PC-9 (cell line): ENCODE measurements at regions not wholly inside any gene's neighbourhood (a gene's known extent, or its start where the extent isn't known, plus 50 kb on each side); places are given as distances from the start of the nearest gene placed in this dataset.

Source experiments
- BruUV-seq: library from RNA; stranded (reverse); fragments of 400-500 nt; replicated peaks from 2 replicates; lab custom pipeline; 2021; lab: Mats Ljungman, UMichigan
- CTCF ChIA-PET: fragments of 300-600 bp; sonication (Branson Sonifier 250); formaldehyde crosslinking; loops from one replicate; lab custom pipeline; 2022; ENCODE audit warnings: antibody characterized with exemption; lab: Charles Lee
- POLR2A ChIA-PET: fragments of 300-600 bp; sonication (Branson Sonifier 250); formaldehyde crosslinking; loops from one replicate; lab custom pipeline; 2022; ENCODE audit warnings: antibody characterized with exemption; ENCODE audit not compliant: unreplicated experiment; lab: Charles Lee
- DNase-seq, 2 experiments: peaks; one replicate each; pipeline versions ENCODE4 v3.0.0 to v3.0.0-alpha.2; 2015 to 2022; ENCODE audit warnings: mixed read lengths in 1 of 2
- H2AFZ ChIP-seq: fragments of 200-600 bp; sonication (generic); 2 replicates; pipeline ENCODE4 v1.8.1; 2017; ENCODE audit warnings: antibody characterized with exemption
- H3F3A ChIP-seq: fragments of 200-600 bp; sonication (generic); 2 replicates; pipeline ENCODE4 v1.8.1; 2017; ENCODE audit warnings: antibody characterized with exemption, mild to moderate bottlenecking, low read depth; ENCODE audit not compliant: insufficient read depth
- H3K27ac ChIP-seq: fragments of 200-600 bp; sonication (generic); 2 replicates; pipeline ENCODE4 v1.6.1; 2016; ENCODE audit warnings: mixed run types
- H3K27me3 ChIP-seq: fragments of 200-600 bp; sonication (generic); 2 replicates; pipeline ENCODE4 v1.6.1; 2016; ENCODE audit warnings: low read depth, mixed run types; ENCODE audit not compliant: insufficient read depth
- H3K36me3 ChIP-seq: fragments of 200-600 bp; sonication (generic); 2 replicates; pipeline ENCODE4 v1.6.1; 2016; ENCODE audit warnings: low read depth, mixed run types
- H3K4me1 ChIP-seq: fragments of 200-600 bp; sonication (generic); replicated peaks from 2 replicates; pipeline ENCODE4 v1.6.1; 2016; ENCODE audit warnings: mixed run types; ENCODE audit not compliant: insufficient read depth
- H3K4me2 ChIP-seq: fragments of 200-600 bp; sonication (generic); 2 replicates; pipeline ENCODE4 v1.6.1; 2017; ENCODE audit warnings: mixed run types
- H3K4me3 ChIP-seq: fragments of 200-600 bp; sonication (generic); 2 replicates; pipeline ENCODE4 v1.6.1; 2016; ENCODE audit warnings: mixed run types
- H3K79me2 ChIP-seq: fragments of 200-600 bp; sonication (generic); 2 replicates; pipeline ENCODE4 v1.6.1; 2017; ENCODE audit warnings: low read depth, mixed run types
- H3K9me2 ChIP-seq: fragments of 200-600 bp; sonication (generic); 2 replicates; pipeline ENCODE4 v1.8.1; 2017; ENCODE audit warnings: mild to moderate bottlenecking; ENCODE audit not compliant: insufficient read depth
- H3K9me3 ChIP-seq: fragments of 200-600 bp; sonication (generic); 2 replicates; pipeline ENCODE4 v1.8.1; 2016; ENCODE audit warnings: low read depth; ENCODE audit not compliant: insufficient read depth
- H4K20me1 ChIP-seq: fragments of 200-600 bp; sonication (generic); 2 replicates; pipeline ENCODE4 v1.8.1; 2017; ENCODE audit not compliant: insufficient read depth
- CTCF ChIP-seq: fragments of 200-600 bp; sonication (generic); conservative IDR thresholded peaks from 2 replicates; pipeline ENCODE4 v1.6.1; 2017; ENCODE audit warnings: mixed run types, antibody characterized with exemption, mild to moderate bottlenecking, moderate library complexity
- EZH2 ChIP-seq: fragments of 200-600 bp; sonication (generic); IDR thresholded peaks from 2 replicates; pipeline ENCODE4 v1.8.0; 2017; ENCODE audit warnings: antibody characterized with exemption, low read depth
- intact Hi-C: fragments of 100-400 bp; cut with micrococcal nuclease; formaldehyde crosslinking; loops from one replicate; pipeline ENCODE4 v1.10.0; 2022; ENCODE audit not compliant: unreplicated experiment

- Histone ChIP-seq H3K36me3 (no peaks in the 10 kb centered on the region), H3K79me2 (no peaks in the 10 kb centered on the region), H3K4me3 (no peak overlapping the region), H3K9me3 (no peaks in the 10 kb centered on the region), H3F3A (no peaks in the 10 kb centered on the region), H4K20me1 (no peaks in the 10 kb centered on the region), H3K27me3 (no peaks in the 10 kb centered on the region), H3K27ac (no peak overlapping the region), H2AFZ (no peak overlapping the region), H3K4me1 (peaks cover 6% of the 10 kb centered on the region; the same call in 1 of the 2 replicates), H3K9me2 (no peaks in the 10 kb centered on the region), H3K4me2 (no peak overlapping the region)
- TF ChIP-seq CTCF: no peak
- TF ChIP-seq EZH2: no peak
- no TSS peak for BruUV-seq
- ChIA-PET POLR2A (no interaction called here), CTCF (no interaction called here)
- intact Hi-C loops: no loop called here
- no peak for DNase-seq
These were observed 199.8 kb upstream of the GATB start for GRCh38 chr4:151960449-151961230.

- Histone ChIP-seq H3K36me3 (no peaks in the 10 kb centered on the region), H3K9me3 (no peaks in the 10 kb centered on the region), H4K20me1 (no peaks in the 10 kb centered on the region), H3F3A (no peaks in the 10 kb centered on the region), H3K27ac (no peak overlapping the region), H3K4me3 (no peak overlapping the region), H2AFZ (no peak overlapping the region), H3K4me2 (no peak overlapping the region), H3K27me3 (no peaks in the 10 kb centered on the region), H3K9me2 (no peaks in the 10 kb centered on the region), H3K4me1 (peaks cover 6% of the 10 kb centered on the region; the same call in 1 of the 2 replicates), H3K79me2 (no peaks in the 10 kb centered on the region)
- CTCF ChIA-PET: no interaction called here
- BruUV-seq: no TSS peak
- TF ChIP-seq EZH2 (no peak), CTCF (no peak)
- POLR2A ChIA-PET: no interaction called here
- DNase-seq: no peak
- intact Hi-C loops: no loop called here
These were observed 196.3 kb upstream of the GATB start for GRCh38 chr4:151957153-151957552.

DNA sequence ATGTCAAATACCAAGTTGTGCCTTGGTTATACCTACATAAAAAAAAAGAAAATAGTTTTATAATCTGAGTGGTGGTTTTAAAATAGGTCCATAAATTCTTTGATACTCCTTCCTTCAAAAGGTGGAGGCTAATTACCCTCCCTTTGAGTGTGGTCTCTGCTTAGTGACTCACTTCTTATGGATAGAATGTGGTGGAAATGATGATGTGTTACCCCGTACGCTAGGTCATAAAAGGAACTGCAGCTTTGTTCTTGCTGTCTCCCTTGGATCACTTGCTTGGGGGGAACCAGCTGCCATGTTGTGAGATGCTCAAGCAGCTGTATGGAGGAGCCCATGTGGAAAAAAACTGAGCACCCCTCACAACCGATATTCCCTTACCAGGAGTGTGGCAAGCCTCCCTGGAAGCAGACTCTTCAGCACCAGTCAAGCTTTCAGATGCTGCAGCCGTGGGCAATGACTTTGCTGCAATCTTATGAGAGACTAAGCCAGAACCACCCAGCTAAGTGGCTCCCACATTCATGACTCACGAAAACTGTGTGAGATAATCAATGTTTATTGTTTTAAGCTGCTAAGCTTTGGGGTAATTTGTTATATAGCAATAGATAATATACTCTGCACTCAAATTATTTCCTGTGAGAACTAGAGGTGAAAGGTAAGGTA lies 195.0 kb upstream of the GATB start:
- Histone ChIP-seq H3F3A (no peaks in the 10 kb centered on the region), H3K79me2 (no peaks in the 10 kb centered on the region), H3K9me2 (no peaks in the 10 kb centered on the region), H3K4me3 (no peak overlapping the region), H3K27ac (no peak overlapping the region), H3K4me1 (peaks cover 6% of the 10 kb centered on the region; the same call in 1 of the 2 replicates), H3K4me2 (no peak overlapping the region), H3K9me3 (no peaks in the 10 kb centered on the region), H3K36me3 (no peaks in the 10 kb centered on the region), H2AFZ (no peak overlapping the region), H3K27me3 (no peaks in the 10 kb centered on the region), H4K20me1 (no peaks in the 10 kb centered on the region)
- POLR2A ChIA-PET: no interaction called here
- BruUV-seq: no TSS peak
- intact Hi-C loops: no loop called here
- CTCF ChIA-PET: no interaction called here
- DNase-seq: no peak
- TF ChIP-seq CTCF: no peak
- TF ChIP-seq EZH2: no peak
